ENCODE measurements at regions not wholly inside any gene's neighbourhood (a gene's known extent, or its start where the extent isn't known, plus 50 kb on each side); places are given as distances from the start of the nearest gene placed in this dataset.

DNA sequence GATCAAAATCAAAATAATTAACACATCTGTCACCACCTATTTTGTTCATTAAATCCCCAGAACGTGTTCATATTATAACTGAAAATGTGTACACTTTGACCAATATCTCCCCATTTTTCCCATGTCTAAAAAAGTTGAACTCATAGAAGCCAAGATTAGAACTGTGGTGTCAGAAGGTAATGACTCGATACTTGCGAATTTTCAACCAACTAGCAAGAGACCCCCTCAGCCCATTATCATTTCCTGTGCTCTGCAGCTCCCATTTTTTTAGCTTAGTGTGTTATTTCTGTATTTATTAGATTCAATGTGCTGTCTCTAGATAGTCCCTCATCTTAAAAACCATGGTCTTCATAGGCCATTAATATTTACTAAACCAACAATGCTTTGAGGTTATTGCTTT, 248.7 kb upstream of the PIK3C3 start:
- Histone ChIP-seq H3K4me1 (ENCODE audit: insufficient read depth) (no peaks in the 10 kb centered on the region), H3K27ac (no peak overlapping the region), H3K27me3 (no peaks in the 10 kb centered on the region), H3K9me3 (no peaks in the 10 kb centered on the region), H3K4me3 (no peak overlapping the region), H3K36me3 (no peaks in the 10 kb centered on the region)
- DNase-seq = no peak
- TF ChIP-seq POLR2A (IDR thresholded peaks at IDR 0.05) = no peak
- TF ChIP-seq EP300 (IDR thresholded peaks at IDR 0.05) = no peak
- intact Hi-C loops (cut with DNase I) = no loop called here
- 78 to 86% (median 79%) methylated on average over 3 of the region's 3 CpGs for WGBS, 3 donors

- H3K27ac ChIP-seq = no peak overlapping the region
- WGBS, 3 donors = 17 to 46% (median 43%) methylated on average over 2 of the region's 2 CpGs
- no peaks in the 10 kb centered on the region for H3K9me3 ChIP-seq
- no peak for TF ChIP-seq CTCF (IDR thresholded peaks at IDR 0.05)
- TF ChIP-seq POLR2A (IDR thresholded peaks at IDR 0.05) = no peak
- no peak for TF ChIP-seq EP300 (IDR thresholded peaks at IDR 0.05)
- no peaks in the 10 kb centered on the region for H3K4me1 ChIP-seq (ENCODE audit: insufficient read depth)
- H3K4me3 ChIP-seq = no peak overlapping the region
- no peaks in the 10 kb centered on the region for H3K36me3 ChIP-seq
- no peak for DNase-seq
- no peaks in the 10 kb centered on the region for H3K27me3 ChIP-seq
- intact Hi-C loops (cut with DNase I) = no loop called here
These were observed 251.1 kb upstream of the PIK3C3 start for GRCh38 chr18:41703744-41704530.

GRCh38 chr18:41700416-41700815, 254.6 kb upstream of the PIK3C3 start:
- H3K9me3 ChIP-seq = no peaks in the 10 kb centered on the region
- no peak overlapping the region for H3K4me3 ChIP-seq
- H3K27ac ChIP-seq = no peak overlapping the region
- H3K4me1 ChIP-seq (ENCODE audit: insufficient read depth) = no peaks in the 10 kb centered on the region
- no peak for TF ChIP-seq EP300 (IDR thresholded peaks at IDR 0.05)
- no peak for TF ChIP-seq POLR2A (IDR thresholded peaks at IDR 0.05)
- no peak for TF ChIP-seq CTCF (IDR thresholded peaks at IDR 0.05)
- DNase-seq = no peak
- WGBS, 3 donors = 51 to 70% (median 69%) methylated on average over 4 of the region's 4 CpGs
- no peaks in the 10 kb centered on the region for H3K36me3 ChIP-seq
- no peaks in the 10 kb centered on the region for H3K27me3 ChIP-seq
- intact Hi-C loops (cut with DNase I) = no loop called here

GRCh38 chr18:41695441-41695840, 259.6 kb upstream of the PIK3C3 start:
- no peak for TF ChIP-seq EP300 (IDR thresholded peaks at IDR 0.05)
- TF ChIP-seq CTCF (IDR thresholded peaks at IDR 0.05) = no peak
- TF ChIP-seq POLR2A (IDR thresholded peaks at IDR 0.05) = no peak
- no peak for DNase-seq
- Histone ChIP-seq H3K4me1 (ENCODE audit: insufficient read depth) (no peaks in the 10 kb centered on the region), H3K36me3 (no peaks in the 10 kb centered on the region), H3K9me3 (no peaks in the 10 kb centered on the region), H3K4me3 (no peak overlapping the region), H3K27ac (no peak overlapping the region), H3K27me3 (no peaks in the 10 kb centered on the region)
- intact Hi-C loops (cut with DNase I) = no loop called here

GRCh38 chr18:41693008-41693407, 262.0 kb upstream of the PIK3C3 start:
- Histone ChIP-seq H3K27me3 (no peaks in the 10 kb centered on the region), H3K4me3 (no peak overlapping the region), H3K9me3 (no peaks in the 10 kb centered on the region), H3K4me1 (ENCODE audit: insufficient read depth) (no peaks in the 10 kb centered on the region), H3K36me3 (no peaks in the 10 kb centered on the region), H3K27ac (no peak overlapping the region)
- 69 to 80% (median 78%) methylated on average over 1 of the region's 1 CpG for WGBS, 3 donors
- DNase-seq = no peak
- intact Hi-C loops (cut with DNase I) = no loop called here
- no peak for TF ChIP-seq CTCF (IDR thresholded peaks at IDR 0.05)
- TF ChIP-seq POLR2A (IDR thresholded peaks at IDR 0.05) = no peak
- TF ChIP-seq EP300 (IDR thresholded peaks at IDR 0.05) = no peak

All from ovary (tissue), 7 donors.